NB4 (cell line): ENCODE measurements at regions not wholly inside any gene's neighbourhood (a gene's known extent, or its start where the extent isn't known, plus 50 kb on each side); places are given as distances from the start of the nearest gene placed in this dataset.

Experiments
- POLR2A ChIP-seq: IDR thresholded peaks from 2 replicates; pipeline ENCODE4 v1.6.1; 2011; ENCODE audit warnings: mild to moderate bottlenecking; ENCODE audit not compliant: insufficient read length; ENCODE audit errors: extremely low read depth
- TF ChIP-seq, protein P1 (sequence below): IDR thresholded peaks from one replicate; pipeline ENCODE4 v1.5.1; 2012; ENCODE audit warnings: low read depth, low read length

- TF ChIP-seq, protein P1, sequence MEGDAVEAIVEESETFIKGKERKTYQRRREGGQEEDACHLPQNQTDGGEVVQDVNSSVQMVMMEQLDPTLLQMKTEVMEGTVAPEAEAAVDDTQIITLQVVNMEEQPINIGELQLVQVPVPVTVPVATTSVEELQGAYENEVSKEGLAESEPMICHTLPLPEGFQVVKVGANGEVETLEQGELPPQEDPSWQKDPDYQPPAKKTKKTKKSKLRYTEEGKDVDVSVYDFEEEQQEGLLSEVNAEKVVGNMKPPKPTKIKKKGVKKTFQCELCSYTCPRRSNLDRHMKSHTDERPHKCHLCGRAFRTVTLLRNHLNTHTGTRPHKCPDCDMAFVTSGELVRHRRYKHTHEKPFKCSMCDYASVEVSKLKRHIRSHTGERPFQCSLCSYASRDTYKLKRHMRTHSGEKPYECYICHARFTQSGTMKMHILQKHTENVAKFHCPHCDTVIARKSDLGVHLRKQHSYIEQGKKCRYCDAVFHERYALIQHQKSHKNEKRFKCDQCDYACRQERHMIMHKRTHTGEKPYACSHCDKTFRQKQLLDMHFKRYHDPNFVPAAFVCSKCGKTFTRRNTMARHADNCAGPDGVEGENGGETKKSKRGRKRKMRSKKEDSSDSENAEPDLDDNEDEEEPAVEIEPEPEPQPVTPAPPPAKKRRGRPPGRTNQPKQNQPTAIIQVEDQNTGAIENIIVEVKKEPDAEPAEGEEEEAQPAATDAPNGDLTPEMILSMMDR = no peak
- no peak for TF ChIP-seq POLR2A
Measured at GRCh38 chr19:30135797-30136196, 193.8 kb downstream of the URI1 start.
